Head of caudate nucleus (tissue), 42 donors: ENCODE measurements at regions not wholly inside any gene's neighbourhood (a gene's known extent, or its start where the extent isn't known, plus 50 kb on each side); places are given as distances from the start of the nearest gene placed in this dataset.

Experiments
- DNase-seq, 42 donors: peaks; one replicate each; pipeline versions ENCODE4 v3.0.0 to v3.0.0-alpha.2; 2020 to 2021; ENCODE audit warnings: mixed read lengths in 7 of 42
- intact Hi-C: fragments of 100-400 bp; cut with DNase I; formaldehyde crosslinking; loops from one replicate; pipeline ENCODE4 v1.15.0; 2022

GRCh38 chr4:90007494-90008167 is 113.0 kb downstream of the MMRN1 start:
- no peak for DNase-seq
- intact Hi-C loops = no loop called here

GRCh38 chr4:90012918-90013317 is 114.3 kb upstream of the CCSER1 start:
- intact Hi-C loops = no loop called here
- no peak for DNase-seq

GRCh38 chr4:90024519-90024918 is 102.7 kb upstream of the CCSER1 start:
- no peak for DNase-seq
- intact Hi-C loops = no loop called here

- DNase-seq = no peak
- intact Hi-C loops = no loop called here
These were observed 101.9 kb upstream of the CCSER1 start for GRCh38 chr4:90025248-90025647.

- intact Hi-C loops = no loop called here
- DNase-seq = no peak
These were observed 99.6 kb upstream of the CCSER1 start for GRCh38 chr4:90027565-90027964.

GRCh38 chr4:90028460-90028859 is 98.7 kb upstream of the CCSER1 start:
- intact Hi-C loops = no loop called here
- DNase-seq = no peak

DNA sequence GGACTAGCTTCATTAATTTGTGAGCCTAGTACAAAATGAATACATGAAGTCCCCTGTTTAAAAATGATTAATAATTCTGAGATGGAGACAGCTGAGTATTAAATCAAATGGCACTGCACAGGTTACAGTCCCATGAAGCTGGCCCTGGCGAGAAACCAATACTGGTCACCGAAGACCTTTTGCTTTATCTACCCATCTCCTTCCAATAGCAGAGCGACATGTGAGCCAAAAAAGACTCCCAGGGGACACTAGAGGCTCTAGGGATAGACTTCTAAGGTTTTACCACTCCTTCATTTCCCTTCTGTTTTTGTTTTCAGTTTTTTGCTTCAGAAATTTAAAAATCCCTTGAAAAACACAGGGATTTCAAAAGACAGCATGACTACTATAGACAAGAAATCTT is 97.0 kb upstream of the CCSER1 start:
- no peak for DNase-seq
- intact Hi-C loops = no loop called here

- DNase-seq = peak in 5 of 42 donors; percentile 8 to 22 (median 15)
- intact Hi-C loops = no loop called here
These were observed 96.2 kb upstream of the CCSER1 start for GRCh38 chr4:90030953-90031352.

- DNase-seq = no peak
- intact Hi-C loops = no loop called here
These were observed 88.1 kb upstream of the CCSER1 start for GRCh38 chr4:90039122-90039521.

DNA sequence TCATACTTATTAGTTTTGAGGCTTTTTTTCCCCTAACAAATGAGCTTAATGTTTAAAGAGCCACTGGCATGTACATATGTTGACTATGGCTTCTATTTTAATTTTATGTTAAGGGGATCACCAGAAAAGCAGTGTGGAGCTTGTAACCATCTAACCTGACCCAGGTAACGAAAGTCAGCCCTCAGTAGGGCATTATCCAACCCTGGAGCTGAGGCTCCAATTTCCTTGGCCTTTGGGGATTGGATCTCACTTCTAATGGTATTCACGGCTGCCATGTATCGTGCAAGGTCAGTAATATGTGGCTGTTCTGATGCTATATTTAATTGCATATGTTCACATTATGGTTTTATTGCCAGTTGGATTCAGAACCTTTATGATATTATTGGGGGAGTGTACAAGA is 75.2 kb upstream of the CCSER1 start:
- DNase-seq = no peak
- intact Hi-C loops = no loop called here

DNA sequence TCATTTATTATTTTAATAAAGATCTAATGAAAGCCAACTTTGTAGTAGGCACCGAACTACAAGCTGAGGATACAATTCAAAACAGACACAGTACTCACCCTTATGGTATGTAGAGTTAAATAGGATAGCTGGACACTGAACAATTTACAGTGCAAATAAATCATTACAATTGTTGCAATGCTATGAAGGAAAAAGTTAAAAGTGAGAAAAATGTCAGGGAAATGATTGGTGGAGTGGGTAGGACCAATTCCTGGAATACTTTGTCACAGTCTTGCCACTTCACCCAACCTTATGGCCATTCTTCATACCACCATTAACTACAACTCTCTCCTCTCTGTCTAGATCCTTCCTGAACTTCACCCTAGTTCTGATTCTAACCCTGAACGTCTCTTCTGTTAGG is 70.1 kb upstream of the CCSER1 start:
- no peak for DNase-seq
- intact Hi-C loops = no loop called here

DNA sequence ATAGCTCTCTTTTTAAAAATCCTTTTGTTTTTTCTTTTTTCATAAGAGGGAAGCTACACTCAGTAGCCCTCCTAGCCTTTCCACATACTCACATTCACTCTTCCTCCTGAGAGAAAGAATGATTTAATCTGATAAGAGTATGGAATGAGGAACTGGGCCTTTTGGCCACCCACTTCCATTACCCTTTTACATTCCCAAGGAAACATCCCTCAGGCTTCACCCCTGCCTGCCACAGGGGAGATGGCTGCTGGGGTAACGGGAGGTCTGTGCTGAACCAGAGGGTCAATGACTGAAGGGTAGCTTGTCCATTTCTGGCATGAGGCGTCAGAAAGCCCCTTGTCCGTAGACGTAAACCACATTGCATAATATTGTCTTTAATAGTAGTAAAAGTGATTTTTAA is 67.2 kb upstream of the CCSER1 start:
- DNase-seq = no peak
- intact Hi-C loops = no loop called here

DNA sequence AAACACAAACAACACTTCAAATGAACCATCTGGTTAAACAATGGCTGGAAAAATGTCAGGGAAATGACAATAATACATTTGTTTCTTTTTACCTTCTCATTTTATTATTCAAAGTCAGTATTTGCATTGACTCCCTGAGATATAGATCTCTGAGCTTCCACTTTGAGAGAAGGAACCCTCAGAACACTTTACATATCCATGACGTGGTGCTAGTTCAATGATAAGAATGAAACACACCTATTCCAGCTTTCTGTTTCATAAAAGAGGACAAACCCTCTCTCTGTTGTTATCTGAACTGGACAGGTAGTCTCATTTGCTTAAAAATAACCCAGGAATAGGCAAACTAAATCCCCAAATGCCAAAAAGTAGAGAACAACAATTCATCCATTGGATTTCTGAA is 65.3 kb upstream of the CCSER1 start:
- no peak for DNase-seq
- intact Hi-C loops = no loop called here

GRCh38 chr4:90064196-90064595 is 63.0 kb upstream of the CCSER1 start:
- DNase-seq = no peak
- intact Hi-C loops = no loop called here

- intact Hi-C loops = no loop called here
- peak in 1 of 42 donors; percentile 5 for DNase-seq
These were observed 58.0 kb upstream of the CCSER1 start for GRCh38 chr4:90069151-90069550.

DNA sequence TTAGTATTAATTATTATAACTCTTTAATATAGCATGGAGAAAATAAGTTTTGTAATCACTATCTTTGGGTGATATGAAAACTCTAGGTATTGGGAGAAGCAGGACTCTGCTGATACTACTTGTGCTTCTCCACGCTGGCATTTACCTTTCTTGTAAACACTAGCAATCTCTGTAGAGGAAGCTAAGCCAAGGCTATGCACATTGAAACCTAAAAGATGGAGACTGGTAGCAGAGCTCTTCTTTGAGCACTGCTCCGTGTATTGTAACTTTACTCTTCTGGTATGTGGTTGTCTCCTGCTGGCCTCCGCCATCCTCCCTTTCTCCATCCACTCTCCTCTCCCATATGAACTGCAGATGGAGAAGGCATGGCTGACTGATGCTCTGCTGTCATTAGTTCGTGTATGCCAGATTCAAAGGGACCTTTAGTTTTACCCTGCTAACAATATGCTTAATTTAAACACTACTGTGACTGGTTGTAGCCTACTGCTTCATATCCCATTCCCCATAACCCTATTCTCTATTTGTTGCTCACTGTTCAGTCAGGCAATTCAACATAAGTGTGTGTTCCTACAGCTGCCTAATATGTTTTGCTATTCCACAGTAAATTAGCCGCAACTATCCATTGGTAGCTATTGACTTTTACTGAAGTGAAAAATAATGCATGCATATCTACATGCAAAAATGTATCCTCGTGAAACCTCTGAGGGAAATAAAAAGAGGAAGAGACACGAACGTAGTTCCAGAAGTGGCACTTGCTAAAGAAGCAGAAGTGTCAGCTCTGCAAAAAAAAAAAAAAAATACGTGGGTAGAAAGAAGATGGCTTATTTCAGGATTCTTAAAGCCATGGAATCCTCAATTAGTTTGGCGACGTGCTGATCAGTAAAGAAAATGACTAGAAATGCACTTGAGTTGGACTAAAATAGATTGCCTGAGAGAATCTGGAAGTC is 55.6 kb upstream of the CCSER1 start:
- DNase-seq = peak in 1 of 42 donors; percentile 4
- intact Hi-C loops = no loop called here

DNA sequence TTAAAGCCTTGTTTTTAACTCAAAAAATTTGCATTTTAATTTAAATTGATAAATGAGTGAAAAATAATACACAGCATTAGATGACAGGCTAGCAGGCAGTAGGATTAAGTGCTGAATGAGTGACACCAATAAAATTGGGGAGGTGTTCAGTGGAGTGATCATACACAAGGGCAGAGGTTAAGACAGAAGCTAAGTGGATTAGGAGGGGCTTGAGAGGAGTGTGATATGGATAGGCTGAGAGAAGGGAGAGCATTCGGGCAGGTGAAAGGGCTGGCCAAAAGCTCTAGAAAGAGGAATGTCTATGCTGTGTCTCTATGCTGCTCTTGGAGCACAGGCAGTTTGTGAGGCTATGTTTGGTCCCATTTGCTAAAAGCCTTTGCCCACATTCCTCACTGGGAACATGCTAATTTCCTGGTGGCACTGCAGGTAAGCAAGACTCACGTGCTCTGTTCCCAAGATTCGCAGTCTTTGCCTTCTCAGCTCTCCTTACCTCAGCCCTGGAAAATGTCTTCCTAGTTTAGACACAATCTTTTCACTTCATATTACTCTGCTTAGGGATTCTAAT is 52.8 kb upstream of the CCSER1 start:
- intact Hi-C loops = no loop called here
- DNase-seq = no peak
